ENCODE measurements at regions not wholly inside any gene's neighbourhood (a gene's known extent, or its start where the extent isn't known, plus 50 kb on each side); places are given as distances from the start of the nearest gene placed in this dataset.

DNA sequence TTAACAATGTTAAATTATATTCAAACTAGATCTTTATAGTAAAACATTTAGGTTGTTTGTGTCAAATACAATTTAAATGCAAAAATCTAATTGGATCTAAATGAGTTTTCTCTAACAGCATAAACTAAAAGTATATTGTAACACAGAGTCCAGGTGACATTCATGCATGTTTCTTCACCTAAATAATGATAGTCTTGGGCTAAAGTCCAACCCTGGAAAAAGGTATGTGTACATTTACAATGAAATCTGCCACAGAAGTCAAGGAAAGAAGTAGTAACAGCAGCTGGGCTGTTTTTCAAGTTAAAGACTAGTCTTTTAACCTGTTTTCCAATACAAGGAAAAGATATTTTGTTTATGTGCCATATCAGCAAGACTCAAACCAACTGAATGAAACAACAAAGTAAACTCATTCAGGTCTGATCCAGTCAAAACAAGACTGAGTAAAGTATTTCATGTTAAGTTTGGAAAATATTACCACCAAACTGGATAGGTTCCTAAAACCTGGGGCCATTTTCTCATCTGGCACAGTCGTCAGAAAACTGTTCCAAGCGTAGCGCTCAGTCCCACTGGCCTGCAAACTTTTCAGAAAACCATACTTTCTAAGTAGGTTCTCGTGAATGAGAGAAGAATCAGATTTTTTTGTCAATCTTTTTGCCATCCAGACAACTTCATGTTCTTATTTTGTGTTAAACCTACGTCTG lies 349.2 kb downstream of the HGF start:
- TF ChIP-seq, protein P1, sequence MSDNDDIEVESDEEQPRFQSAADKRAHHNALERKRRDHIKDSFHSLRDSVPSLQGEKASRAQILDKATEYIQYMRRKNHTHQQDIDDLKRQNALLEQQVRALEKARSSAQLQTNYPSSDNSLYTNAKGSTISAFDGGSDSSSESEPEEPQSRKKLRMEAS (IDR thresholded peaks at IDR 0.05), result no peak
- TF ChIP-seq TAF1 (IDR thresholded peaks at IDR 0.05; ENCODE audit: low read depth) (no peak), CEBPB (IDR thresholded peaks at IDR 0.05) (no peak), EP300 (IDR thresholded peaks at IDR 0.05; ENCODE audit: borderline replicate concordance) (no peak)

Measured in Ishikawa (cell line).